ENCODE measurements at regions not wholly inside any gene's neighbourhood (a gene's known extent, or its start where the extent isn't known, plus 50 kb on each side); places are given as distances from the start of the nearest gene placed in this dataset.

- TF ChIP-seq CREB1 (IDR thresholded peaks at IDR 0.05) (no peak), MAX (IDR thresholded peaks at IDR 0.05) (no peak), CTCF (IDR thresholded peaks at IDR 0.05; ENCODE audit: control extremely low read depth in 1 of 3, insufficient read depth in 1 of 3, low read depth in 1 of 3, low read length in 3 of 3) (no peak)
Observed at GRCh38 chr19:30304540-30304939, 67.6 kb upstream of the ZNF536 start.

Data from H1 (cell line).